PFSK-1 (cell line): ENCODE measurements at regions not wholly inside any gene's neighbourhood (a gene's known extent, or its start where the extent isn't known, plus 50 kb on each side); places are given as distances from the start of the nearest gene placed in this dataset.

ENCODE experiments used
- FOXP2 ChIP-seq: optimal IDR thresholded peaks from 2 replicates; pipeline ENCODE3; 2011; ENCODE audit warnings: borderline replicate concordance, control low read depth, inconsistent platforms; ENCODE audit not compliant: insufficient read depth; ENCODE audit errors: extremely low read length, extremely low read depth
- POLR2AphosphoS5 ChIP-seq: IDR thresholded peaks from 2 replicates; pipeline ENCODE4 v1.6.1; 2012; ENCODE audit warnings: low read depth, mild to moderate bottlenecking, control low read depth, low read length, moderate library complexity
- SIN3A ChIP-seq: IDR thresholded peaks from 2 replicates; pipeline ENCODE4 v1.6.1; 2012; ENCODE audit warnings: mild to moderate bottlenecking, low read length, moderate library complexity, borderline replicate concordance; ENCODE audit not compliant: insufficient read depth
- TAF1 ChIP-seq: IDR thresholded peaks from 2 replicates; pipeline ENCODE4 v1.6.1; 2012; ENCODE audit warnings: low read length, control low read depth, borderline replicate concordance; ENCODE audit not compliant: insufficient read depth
- TF ChIP-seq, protein P1 (sequence below), 2 experiments: IDR thresholded peaks; 2 replicates each; pipeline versions ENCODE4 v1.6.1 to v1.8.0; 2011 to 2012; ENCODE audit warnings: low read depth in 2 of 2, low read length in 2 of 2, control low read depth in 1 of 2, inconsistent platforms in 1 of 2, mild to moderate bottlenecking in 1 of 2, moderate library complexity in 1 of 2; ENCODE audit not compliant: insufficient read depth in 1 of 2

DNA sequence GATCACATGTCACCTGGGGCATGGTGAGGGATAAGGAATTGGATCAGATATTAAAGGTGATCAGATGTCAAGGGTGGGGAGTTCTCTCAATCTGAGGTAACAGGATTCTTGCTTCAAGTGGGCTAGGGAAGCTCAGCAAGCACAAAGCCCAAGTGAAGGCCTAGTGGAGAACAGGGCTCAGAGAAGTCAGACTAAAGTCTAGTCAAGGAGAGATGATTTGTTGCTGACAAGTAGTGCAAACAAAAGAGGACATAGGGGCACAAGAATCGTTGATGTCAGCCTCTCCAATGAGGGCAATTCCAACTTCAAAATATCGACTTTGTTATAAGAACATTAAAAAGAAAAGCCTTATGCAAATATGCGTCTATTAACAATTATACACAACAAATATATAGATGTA is 852.8 kb upstream of the CELF2 start:
- TF ChIP-seq TAF1 (no peak), FOXP2 (no peak), SIN3A (no peak), POLR2AphosphoS5 (no peak)
- TF ChIP-seq, protein P1, sequence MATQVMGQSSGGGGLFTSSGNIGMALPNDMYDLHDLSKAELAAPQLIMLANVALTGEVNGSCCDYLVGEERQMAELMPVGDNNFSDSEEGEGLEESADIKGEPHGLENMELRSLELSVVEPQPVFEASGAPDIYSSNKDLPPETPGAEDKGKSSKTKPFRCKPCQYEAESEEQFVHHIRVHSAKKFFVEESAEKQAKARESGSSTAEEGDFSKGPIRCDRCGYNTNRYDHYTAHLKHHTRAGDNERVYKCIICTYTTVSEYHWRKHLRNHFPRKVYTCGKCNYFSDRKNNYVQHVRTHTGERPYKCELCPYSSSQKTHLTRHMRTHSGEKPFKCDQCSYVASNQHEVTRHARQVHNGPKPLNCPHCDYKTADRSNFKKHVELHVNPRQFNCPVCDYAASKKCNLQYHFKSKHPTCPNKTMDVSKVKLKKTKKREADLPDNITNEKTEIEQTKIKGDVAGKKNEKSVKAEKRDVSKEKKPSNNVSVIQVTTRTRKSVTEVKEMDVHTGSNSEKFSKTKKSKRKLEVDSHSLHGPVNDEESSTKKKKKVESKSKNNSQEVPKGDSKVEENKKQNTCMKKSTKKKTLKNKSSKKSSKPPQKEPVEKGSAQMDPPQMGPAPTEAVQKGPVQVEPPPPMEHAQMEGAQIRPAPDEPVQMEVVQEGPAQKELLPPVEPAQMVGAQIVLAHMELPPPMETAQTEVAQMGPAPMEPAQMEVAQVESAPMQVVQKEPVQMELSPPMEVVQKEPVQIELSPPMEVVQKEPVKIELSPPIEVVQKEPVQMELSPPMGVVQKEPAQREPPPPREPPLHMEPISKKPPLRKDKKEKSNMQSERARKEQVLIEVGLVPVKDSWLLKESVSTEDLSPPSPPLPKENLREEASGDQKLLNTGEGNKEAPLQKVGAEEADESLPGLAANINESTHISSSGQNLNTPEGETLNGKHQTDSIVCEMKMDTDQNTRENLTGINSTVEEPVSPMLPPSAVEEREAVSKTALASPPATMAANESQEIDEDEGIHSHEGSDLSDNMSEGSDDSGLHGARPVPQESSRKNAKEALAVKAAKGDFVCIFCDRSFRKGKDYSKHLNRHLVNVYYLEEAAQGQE (IDR thresholded peaks at IDR 0.05; ENCODE audit: insufficient read depth in 1 of 2, low read depth in 2 of 2, low read length in 2 of 2), result no peak

DNA sequence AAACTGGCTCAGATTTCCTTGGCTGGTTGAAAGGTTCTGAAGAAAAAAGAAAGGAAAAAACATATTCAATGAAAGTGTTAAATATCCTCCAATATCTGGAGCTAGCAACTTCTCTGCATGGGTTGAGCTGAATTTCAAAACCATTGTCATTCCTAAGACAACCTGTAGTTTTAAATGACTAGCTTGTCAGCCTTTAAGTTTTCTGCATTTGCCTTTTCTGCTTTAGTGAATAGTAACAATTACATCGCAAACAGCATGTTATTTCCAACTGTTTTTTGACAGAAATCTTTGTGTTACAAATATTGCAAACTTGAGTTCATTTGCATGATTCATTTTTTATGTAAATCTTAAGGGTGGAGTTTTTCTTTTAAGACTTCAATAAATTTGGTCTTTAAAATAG is 852.3 kb upstream of the CELF2 start:
- TF ChIP-seq TAF1 (no peak), SIN3A (no peak), POLR2AphosphoS5 (no peak), FOXP2 (no peak)
- TF ChIP-seq, protein P1 (IDR thresholded peaks at IDR 0.05; ENCODE audit: insufficient read depth in 1 of 2, low read depth in 2 of 2, low read length in 2 of 2), result no peak

DNA sequence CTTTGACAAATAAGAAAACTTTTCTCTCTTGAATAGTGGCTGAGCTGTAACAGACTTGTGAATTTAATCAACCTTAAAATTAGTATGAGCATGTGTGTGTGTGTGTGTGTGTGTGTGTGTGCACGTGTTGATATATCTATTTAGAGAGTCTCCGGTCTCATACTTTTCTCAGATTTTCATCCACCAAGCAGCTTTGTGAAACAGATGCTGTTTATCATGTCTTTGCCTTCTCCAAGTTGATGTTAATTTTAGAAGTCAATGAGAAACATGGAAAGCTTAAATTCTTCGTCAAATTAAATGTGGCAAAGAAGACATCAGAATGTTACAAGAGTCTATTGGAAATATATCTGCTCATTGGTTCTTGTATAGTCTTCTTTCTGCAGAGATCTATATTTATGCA is 839.2 kb upstream of the CELF2 start:
- TF ChIP-seq TAF1, result no peak

DNA sequence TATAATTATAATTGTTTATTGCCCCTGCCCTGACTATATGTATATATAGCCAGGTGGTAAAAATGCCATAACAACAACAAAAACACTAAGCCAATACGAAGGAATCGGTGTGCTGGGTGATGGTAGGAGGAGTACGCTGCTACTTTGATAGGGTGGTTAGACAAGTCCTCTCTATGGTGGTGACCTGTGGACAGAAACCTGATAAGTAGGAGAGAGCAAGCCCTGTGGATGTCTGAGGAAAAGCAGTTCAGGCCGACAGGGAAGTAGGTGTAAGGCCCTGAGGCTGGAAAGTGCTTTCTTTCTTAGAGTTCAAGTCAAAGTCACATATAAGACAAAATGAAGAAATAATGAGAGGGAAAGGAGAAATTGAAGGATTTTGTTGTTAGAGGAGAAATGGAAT is 823.8 kb upstream of the CELF2 start:
- TF ChIP-seq FOXP2 (no peak), SIN3A (no peak), POLR2AphosphoS5 (no peak), TAF1 (no peak)
- TF ChIP-seq, protein P1 (IDR thresholded peaks at IDR 0.05; ENCODE audit: insufficient read depth in 1 of 2, low read depth in 2 of 2, low read length in 2 of 2), result no peak

DNA sequence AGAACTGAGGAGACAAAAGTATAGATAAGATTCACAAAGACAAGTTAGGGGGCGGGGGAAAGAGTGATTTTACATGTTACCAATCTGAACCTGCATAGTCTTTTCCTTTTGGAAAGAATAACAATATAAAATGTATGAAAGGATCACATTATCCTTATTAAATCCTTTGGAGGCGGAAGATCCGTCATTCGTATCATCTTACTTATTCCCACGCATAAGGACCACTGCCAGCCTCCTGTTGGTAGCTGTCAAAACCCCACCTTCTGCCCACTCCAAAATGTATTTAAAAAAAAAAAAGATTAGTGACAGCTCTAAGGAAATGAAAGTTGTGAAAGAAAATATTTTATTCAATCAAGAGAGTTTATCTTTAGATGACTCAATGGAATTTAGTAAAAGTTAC is 821.0 kb upstream of the CELF2 start:
- TF ChIP-seq, protein P1 (IDR thresholded peaks at IDR 0.05; ENCODE audit: insufficient read depth in 1 of 2, low read depth in 2 of 2, low read length in 2 of 2), result no peak
- no peak for TF ChIP-seq FOXP2
- no peak for TF ChIP-seq SIN3A
- TF ChIP-seq TAF1, result no peak
- no peak for TF ChIP-seq POLR2AphosphoS5
